ENCODE measurements at regions not wholly inside any gene's neighbourhood (a gene's known extent, or its start where the extent isn't known, plus 50 kb on each side); places are given as distances from the start of the nearest gene placed in this dataset.

DNA sequence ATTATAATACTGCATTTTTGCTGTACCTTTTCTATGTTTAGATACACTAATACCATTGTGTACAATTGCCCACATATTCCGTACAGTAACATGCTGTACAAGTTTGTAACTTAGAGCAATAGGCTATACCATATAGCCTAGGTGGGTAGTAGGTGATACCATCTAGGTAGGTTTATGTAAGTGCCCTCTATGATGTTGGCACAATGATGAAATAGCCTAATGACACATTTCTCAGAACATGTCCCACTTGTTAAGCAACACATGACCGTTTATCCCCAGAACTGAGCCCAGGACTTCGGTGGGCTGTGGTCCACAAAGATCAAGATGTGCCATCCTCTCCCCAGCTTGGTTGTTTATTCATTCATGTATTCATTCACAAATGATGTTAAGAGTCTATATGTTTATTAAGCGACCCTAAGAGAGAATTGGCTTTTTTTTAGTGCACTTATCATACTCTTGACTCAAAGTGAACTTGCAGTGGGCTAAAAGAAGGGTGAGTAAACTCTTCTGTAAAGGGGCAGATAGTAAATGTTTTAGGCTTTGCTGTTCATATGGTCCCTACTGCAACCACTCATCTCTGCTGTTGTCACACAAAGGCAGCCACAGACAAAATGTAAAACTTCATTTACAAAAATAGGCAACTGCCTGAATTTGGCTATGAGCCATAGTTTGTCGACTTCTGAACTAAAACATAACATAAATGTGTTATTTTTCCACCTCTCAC, 110.8 kb downstream of the NDUFA12 start:
- no peak overlapping the region for H3K4me3 Mint-ChIP-seq
- Histone ChIP-seq H3K79me2 (ENCODE audit: insufficient read depth, low read length) (no peaks in the 10 kb centered on the region), H3K4me3 (replicated peaks in 1 of 3; ENCODE audit: low read depth in 2 of 3, low read length in 3 of 3) (no peak overlapping the region), H2AFZ (ENCODE audit: insufficient read depth, low read depth, low read length, poor library complexity, severe bottlenecking) (no peak overlapping the region), H3K4me1 (ENCODE audit: control insufficient read depth in 1 of 2, insufficient read depth in 2 of 2, low read length in 2 of 2) (no peaks in the 10 kb centered on the region), H3K27ac (ENCODE audit: low read depth in 1 of 2, low read length in 2 of 2) (no peak overlapping the region), H4K20me1 (ENCODE audit: insufficient read depth, low read length) (no peaks in the 10 kb centered on the region), H3K36me3 (replicated peaks in 1 of 2; ENCODE audit: control insufficient read depth in 1 of 2, insufficient read depth in 2 of 2, low read length in 2 of 2) (no peaks in the 10 kb centered on the region), H3K9ac (ENCODE audit: insufficient read depth, low read length, poor library complexity, severe bottlenecking) (no peak overlapping the region), H3K4me2 (replicated peaks; ENCODE audit: extremely low read depth, low read length, poor library complexity, severe bottlenecking) (no peak overlapping the region), H3K9me3 (replicated peaks in 1 of 2; ENCODE audit: control insufficient read depth in 1 of 2, insufficient read depth in 1 of 2, low read length in 2 of 2) (no peaks in the 10 kb centered on the region), H3K27me3 (ENCODE audit: control insufficient read depth in 2 of 2, insufficient read depth in 2 of 2, low read length in 2 of 2) (peaks cover 0 to 4% of the 10 kb centered on the region in 2 donors)
- 100% methylated on average over 1 of the region's 5 CpGs for WGBS (ENCODE audit: insufficient coverage)
- peaks cover 0 to 2% (median 2%) of the 10 kb centered on the region in 3 donors for H3K27me3 Mint-ChIP-seq (ENCODE audit: low read depth in 3 of 3)
- no peak overlapping the region for H3K27ac Mint-ChIP-seq
- peaks cover 0 to 2% (median 0%) of the 10 kb centered on the region in 7 donors for H3K9me3 Mint-ChIP-seq
- H3K4me1 Mint-ChIP-seq = no peaks in the 10 kb centered on the region
- DNase-seq = no peak
- TF ChIP-seq, protein P1, sequence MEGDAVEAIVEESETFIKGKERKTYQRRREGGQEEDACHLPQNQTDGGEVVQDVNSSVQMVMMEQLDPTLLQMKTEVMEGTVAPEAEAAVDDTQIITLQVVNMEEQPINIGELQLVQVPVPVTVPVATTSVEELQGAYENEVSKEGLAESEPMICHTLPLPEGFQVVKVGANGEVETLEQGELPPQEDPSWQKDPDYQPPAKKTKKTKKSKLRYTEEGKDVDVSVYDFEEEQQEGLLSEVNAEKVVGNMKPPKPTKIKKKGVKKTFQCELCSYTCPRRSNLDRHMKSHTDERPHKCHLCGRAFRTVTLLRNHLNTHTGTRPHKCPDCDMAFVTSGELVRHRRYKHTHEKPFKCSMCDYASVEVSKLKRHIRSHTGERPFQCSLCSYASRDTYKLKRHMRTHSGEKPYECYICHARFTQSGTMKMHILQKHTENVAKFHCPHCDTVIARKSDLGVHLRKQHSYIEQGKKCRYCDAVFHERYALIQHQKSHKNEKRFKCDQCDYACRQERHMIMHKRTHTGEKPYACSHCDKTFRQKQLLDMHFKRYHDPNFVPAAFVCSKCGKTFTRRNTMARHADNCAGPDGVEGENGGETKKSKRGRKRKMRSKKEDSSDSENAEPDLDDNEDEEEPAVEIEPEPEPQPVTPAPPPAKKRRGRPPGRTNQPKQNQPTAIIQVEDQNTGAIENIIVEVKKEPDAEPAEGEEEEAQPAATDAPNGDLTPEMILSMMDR (IDR thresholded peaks at IDR 0.05) = no peak
- no peaks in the 10 kb centered on the region for H3K36me3 Mint-ChIP-seq
- intact Hi-C loops (cut with micrococcal nuclease) = loop anchor here in 1 of 2 donors (10.0 kb wide), 1 partner anchor 348 kb away; no protein-coding TSS in a partner anchor

DNA sequence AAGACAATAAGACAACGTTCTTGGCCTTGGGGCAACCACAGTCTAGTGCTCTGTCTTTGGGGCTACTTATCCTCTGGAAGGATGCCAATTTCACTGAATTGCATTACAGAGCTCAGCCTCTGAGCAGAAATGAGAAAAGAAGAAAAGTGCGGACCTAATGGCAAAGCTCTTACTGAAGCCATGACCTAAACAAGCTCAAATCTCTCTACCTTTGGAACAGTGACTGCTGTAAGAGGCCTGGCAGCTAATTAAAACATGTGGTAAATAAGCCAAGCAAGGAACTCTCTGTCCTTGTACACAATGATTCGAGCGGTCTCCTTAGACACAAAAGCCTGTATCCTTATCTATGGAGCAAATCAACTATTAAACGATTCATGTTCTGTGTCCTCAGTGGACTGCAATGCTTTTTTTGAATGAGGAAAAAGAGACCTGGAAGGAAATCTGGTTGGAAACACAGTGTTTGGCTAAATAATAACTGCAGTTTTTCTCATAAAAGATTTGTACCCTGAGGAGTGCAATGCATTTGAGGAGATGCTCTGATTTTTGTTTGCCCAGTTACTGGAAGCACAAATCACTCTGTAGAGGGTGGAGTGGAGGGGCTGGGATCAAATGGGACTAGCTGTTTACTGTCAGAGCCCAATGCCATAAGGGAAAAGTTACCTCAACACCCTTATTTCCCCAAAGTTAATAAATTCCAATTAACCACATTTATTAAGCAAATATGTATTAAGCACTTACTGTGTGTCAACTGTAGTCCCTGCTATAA, 113.9 kb downstream of the NDUFA12 start:
- intact Hi-C loops (cut with micrococcal nuclease) = loop anchor here in 1 of 2 donors (10.0 kb wide), 1 partner anchor 345 kb away; no protein-coding TSS in a partner anchor
- no peak overlapping the region for H3K27ac Mint-ChIP-seq
- no peak for DNase-seq
- TF ChIP-seq, protein P1 (IDR thresholded peaks at IDR 0.05) = no peak
- H3K4me3 Mint-ChIP-seq = no peak overlapping the region
- no peaks in the 10 kb centered on the region for H3K79me2 ChIP-seq (ENCODE audit: insufficient read depth, low read length)
- no peaks in the 10 kb centered on the region for H3K36me3 ChIP-seq (replicated peaks in 1 of 2; ENCODE audit: control insufficient read depth in 1 of 2, insufficient read depth in 2 of 2, low read length in 2 of 2)
- H4K20me1 ChIP-seq (ENCODE audit: insufficient read depth, low read length) = no peaks in the 10 kb centered on the region
- H3K27me3 ChIP-seq (ENCODE audit: control insufficient read depth in 2 of 2, insufficient read depth in 2 of 2, low read length in 2 of 2) = peaks cover 4% of the 10 kb centered on the region in 2 donors
- no peak overlapping the region for H3K27ac ChIP-seq (ENCODE audit: low read depth in 1 of 2, low read length in 2 of 2)
- H3K27me3 Mint-ChIP-seq (ENCODE audit: low read depth in 3 of 3) = peaks cover 5 to 11% (median 7%) of the 10 kb centered on the region in 3 donors
- no peak overlapping the region for H2AFZ ChIP-seq (ENCODE audit: insufficient read depth, low read depth, low read length, poor library complexity, severe bottlenecking)
- H3K36me3 Mint-ChIP-seq = no peaks in the 10 kb centered on the region
- 90% methylated on average over 3 of the region's 5 CpGs for WGBS (ENCODE audit: insufficient coverage)
- no peaks in the 10 kb centered on the region for H3K4me1 ChIP-seq (ENCODE audit: control insufficient read depth in 1 of 2, insufficient read depth in 2 of 2, low read length in 2 of 2)
- H3K9me3 Mint-ChIP-seq = peaks cover 0 to 2% (median 0%) of the 10 kb centered on the region in 7 donors
- H3K9me3 ChIP-seq (replicated peaks in 1 of 2; ENCODE audit: control insufficient read depth in 1 of 2, insufficient read depth in 1 of 2, low read length in 2 of 2) = no peaks in the 10 kb centered on the region
- H3K4me3 ChIP-seq (replicated peaks in 1 of 3; ENCODE audit: low read depth in 2 of 3, low read length in 3 of 3) = no peak overlapping the region
- H3K9ac ChIP-seq (ENCODE audit: insufficient read depth, low read length, poor library complexity, severe bottlenecking) = no peak overlapping the region
- H3K4me1 Mint-ChIP-seq = no peaks in the 10 kb centered on the region
- H3K4me2 ChIP-seq (replicated peaks; ENCODE audit: extremely low read depth, low read length, poor library complexity, severe bottlenecking) = no peak overlapping the region

Data from CD14-positive monocyte (primary cell).